GM18498 (cell line): ENCODE measurements at regions not wholly inside any gene's neighbourhood (a gene's known extent, or its start where the extent isn't known, plus 50 kb on each side); places are given as distances from the start of the nearest gene placed in this dataset.
"Not testable (repeated sequence)": the region's sequence is repeated elsewhere in the genome, so short reads cannot be mapped to it uniquely, and the experiment has no call there.

Source experiments
- ATAC-seq: cut with Tn5 transposase; IDR thresholded peaks from one replicate; pipeline ENCODE4 v1.9.1; 2021; ENCODE audit warnings: mild to moderate bottlenecking, moderate library complexity; ENCODE audit not compliant: unreplicated experiment

DNA sequence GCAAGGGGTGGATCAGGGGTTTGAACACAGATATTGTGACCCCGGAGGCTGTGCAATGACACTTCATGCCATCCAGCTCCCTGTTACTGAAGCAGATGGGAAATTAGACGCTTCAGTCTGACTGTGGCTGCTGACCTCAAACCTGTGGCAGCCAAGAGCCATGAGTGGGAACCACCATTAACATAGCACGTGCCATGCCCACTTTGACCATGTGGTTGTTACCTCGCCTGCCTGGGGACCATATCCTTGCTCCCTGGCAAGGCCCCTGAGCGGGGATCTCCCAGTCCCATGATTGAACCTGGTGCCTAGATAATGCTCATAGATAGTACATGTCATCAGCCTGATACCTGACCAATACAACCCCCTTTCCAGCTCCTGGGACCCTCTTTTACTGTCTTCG is 68.9 kb downstream of the CYP26B1 start:
- ATAC-seq, result no peak

DNA sequence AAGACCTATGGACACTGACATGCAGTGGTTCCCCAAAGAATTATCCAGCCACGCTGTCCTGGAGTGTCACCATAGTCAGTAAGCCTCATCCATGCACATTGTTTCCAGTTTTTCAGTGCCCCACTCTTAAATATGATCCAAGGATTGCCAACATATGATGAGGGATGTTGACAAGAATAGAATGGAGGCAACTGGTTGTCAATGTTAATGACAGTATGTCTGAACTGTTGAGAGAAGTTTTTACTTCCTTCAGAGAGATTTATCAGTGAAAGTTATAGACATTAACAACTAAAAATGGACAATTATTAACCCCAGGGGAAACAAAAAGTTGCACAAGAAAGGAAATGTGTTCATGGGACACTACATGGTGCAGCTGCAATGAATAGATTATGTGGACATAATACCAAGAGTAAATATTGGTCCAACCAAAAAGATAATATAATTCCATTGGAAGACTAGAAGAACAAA is 69.9 kb downstream of the CYP26B1 start:
- no peak for ATAC-seq

DNA sequence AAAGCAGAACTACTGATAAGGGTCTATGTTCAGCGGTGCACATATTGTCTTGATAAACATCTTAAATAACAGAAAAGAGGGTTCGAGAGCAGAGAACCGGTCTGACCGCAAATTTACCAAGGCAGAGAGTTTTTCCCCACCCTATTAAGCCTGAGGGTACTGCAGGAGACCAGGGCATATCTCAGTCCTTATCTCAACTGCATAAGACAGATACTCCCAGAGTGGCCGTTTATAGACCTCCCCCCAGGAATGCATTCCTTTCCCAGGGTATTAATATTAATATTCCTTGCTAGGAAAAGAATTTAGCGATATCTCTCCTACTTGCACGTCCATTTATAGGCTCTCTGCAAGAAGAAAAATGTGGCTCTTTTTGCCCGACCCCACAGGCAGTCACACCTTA is 74.3 kb downstream of the CYP26B1 start:
- ATAC-seq, result not testable (repeated sequence)

DNA sequence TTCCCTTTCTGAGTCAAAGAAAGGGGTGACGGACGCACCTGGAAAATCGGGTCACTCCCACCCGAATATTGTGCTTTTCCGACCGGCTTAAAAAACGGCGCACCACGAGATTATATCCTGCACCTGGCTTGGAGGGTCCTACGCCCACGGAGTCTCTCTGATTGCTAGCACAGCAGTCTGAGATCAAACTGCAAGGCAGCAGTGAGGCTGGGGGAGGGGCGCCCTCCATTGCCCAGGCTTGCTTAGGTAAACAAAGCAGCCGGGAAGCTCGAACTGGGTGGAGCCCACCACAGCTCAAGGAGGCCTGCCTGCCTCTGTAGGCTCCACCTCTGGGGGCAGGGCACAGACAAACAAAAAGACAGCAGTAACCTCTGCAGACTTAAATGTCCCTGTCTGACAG is 83.5 kb downstream of the CYP26B1 start:
- not testable (repeated sequence) for ATAC-seq

DNA sequence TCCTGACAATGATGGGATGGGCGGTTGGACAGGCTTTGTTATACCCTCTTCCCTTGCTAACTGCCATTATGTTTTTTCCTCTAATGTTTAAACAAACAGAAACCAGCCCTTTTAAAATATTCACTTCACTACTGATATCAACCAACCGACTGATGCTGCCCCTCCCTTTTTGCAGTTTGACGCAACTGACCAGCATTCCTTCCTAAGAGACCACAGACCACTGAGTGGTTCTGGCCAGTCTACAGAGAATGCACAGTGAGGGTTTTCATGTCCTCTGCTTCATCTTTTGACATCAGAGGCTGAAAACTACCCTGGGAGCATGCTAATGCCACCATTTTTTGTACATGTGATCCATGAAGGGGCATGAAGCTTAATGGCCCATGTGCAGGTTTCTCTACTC is 85.3 kb downstream of the CYP26B1 start:
- no peak for ATAC-seq

DNA sequence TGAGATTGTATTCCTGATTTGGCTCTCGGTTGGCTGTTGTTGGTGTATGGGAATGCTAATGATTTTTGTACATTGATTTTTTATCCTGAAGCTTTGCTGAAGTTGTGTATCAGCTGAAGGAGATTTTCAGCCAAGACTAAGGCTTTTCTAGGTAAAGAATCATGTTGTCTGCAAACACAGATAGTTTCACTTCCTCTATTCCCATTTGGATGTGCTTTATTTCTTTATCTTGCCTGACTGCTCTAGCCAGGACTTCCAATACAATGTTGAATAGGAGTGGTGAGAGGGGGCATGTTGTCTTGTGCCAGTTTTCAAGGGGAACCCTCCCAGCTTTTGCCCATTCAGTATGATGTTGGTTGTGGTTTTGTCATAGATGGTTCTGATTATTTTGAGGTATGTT is 90.4 kb downstream of the CYP26B1 start:
- no peak for ATAC-seq

DNA sequence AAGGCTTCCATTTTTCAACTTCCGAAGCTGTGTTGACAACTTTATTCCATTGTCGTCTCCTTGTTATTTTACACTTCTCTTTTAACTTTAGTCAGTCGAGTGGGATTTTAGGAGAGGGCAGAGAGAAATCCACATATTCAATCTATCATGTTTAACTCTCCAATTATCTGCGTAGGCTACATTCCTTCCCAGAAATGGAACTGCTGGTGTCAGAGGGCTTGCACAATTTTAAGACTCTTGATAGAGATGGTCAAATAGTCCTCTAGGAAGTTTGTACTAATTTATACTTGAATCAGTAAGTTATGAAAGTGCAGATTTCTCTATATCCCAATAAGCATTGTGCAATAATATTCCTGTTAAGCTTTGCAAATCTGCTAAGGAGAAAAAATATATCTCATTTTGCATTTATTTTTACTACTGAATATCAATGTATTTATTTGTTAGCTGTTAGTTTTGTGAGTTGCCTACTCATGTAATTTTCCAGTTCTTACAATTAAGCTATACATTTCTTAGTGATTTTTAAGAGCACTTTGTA is 95.6 kb downstream of the CYP26B1 start:
- ATAC-seq, result no peak

DNA sequence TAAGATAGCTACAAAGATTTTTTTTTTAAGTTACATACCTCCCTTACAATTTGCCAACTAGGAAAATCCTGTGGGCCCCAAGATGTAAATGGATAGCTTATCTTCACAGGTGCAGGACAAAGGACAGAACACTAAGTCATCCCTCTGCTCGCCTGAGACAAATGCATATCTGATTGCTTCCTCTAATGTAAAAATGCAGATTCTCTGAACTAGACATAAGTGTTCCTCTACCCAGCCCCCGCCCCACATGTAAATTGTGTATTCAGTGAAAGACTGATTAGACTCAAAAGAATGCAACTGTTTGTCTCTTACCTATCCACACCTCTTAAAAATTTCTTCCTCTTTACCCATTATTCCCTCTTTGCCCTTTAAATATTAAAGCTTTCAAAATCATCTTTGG is 96.5 kb downstream of the CYP26B1 start:
- ATAC-seq, result no peak

DNA sequence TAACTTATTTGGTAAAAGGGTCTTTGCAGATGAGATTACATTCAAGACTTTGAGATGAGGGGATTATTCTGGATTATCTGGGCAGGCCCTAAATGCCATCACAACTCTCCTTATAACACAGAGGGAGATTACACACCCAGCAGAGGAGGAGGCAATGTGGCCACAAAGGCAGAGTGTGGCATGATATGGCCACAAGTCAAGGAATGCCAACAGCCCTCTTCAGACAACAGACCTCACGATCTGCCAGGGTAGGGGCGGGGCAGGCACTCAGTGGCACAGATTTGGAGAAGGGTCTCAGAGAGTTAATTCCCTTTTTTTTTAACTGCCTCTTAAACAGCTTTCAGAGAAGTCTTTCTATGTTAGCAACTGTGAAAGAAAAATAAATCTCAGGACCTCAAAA is 96.9 kb downstream of the CYP26B1 start:
- ATAC-seq, result no peak

DNA sequence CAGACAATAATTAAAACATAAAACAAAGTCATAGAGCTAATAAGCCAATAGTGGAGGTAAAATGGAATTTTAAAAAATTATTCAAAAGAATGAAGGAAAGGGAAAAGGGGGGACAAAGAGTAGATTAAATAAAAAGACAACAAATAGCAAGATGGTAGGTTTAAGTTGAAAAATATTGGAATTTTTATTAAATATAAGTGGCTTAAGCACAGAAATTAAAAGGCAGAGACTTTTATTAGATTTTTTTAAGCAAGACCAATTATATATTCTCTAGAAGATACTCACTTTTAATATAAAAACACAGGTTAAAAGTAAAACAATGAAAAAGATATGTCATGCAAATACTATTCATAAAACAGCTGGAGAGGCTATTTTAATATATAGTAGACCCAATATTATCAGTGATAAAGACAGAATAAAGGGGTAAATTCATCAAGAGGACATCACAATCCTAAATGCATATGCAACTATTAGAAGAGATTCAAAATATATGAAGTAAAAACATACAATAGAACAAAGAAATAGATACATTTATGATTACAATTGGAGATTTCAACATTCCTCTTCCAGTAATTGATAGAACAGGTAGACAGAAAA is 98.7 kb downstream of the CYP26B1 start:
- no peak for ATAC-seq

DNA sequence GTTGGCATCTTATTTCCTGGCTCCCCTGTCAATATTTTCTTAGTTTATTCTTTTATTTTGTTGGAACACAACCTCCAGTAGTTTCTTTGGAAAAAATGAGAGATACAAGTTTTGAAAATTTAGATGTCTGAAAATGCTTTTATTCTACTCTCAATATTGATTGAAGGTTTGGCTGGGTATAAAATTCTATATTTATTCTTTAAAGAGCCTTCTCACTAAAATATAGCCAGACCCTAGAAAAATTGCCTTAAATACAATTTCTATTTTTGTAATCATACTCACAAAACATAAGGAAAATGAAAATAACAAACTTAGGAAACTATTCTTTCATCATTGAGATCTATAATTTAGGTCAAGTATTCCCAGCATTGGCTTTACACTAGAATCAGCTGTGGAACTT is 103.7 kb downstream of the CYP26B1 start:
- no peak for ATAC-seq

DNA sequence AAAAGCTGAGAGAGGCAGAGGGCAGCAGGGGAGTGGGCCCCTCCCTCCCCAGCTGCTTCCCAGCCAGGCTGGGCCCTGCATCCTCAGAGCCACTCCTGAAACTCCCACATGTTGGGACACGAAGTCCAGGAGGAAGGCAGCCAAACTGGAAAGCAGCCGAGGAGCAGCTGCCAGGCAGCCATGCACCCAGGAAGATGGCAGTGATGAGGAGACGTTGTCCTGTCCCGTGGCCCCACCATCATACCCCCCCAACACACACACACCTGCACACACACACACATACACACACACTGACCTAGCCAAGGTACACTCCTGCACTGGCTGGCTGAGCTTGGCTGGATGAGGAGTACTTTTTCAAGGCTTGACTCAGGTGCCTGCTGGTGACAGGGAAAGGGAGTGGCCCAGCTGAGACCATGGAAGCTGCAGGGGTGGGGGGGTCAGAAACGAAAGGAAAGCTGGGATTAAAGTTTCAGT is 106.0 kb downstream of the CYP26B1 start:
- no peak for ATAC-seq

DNA sequence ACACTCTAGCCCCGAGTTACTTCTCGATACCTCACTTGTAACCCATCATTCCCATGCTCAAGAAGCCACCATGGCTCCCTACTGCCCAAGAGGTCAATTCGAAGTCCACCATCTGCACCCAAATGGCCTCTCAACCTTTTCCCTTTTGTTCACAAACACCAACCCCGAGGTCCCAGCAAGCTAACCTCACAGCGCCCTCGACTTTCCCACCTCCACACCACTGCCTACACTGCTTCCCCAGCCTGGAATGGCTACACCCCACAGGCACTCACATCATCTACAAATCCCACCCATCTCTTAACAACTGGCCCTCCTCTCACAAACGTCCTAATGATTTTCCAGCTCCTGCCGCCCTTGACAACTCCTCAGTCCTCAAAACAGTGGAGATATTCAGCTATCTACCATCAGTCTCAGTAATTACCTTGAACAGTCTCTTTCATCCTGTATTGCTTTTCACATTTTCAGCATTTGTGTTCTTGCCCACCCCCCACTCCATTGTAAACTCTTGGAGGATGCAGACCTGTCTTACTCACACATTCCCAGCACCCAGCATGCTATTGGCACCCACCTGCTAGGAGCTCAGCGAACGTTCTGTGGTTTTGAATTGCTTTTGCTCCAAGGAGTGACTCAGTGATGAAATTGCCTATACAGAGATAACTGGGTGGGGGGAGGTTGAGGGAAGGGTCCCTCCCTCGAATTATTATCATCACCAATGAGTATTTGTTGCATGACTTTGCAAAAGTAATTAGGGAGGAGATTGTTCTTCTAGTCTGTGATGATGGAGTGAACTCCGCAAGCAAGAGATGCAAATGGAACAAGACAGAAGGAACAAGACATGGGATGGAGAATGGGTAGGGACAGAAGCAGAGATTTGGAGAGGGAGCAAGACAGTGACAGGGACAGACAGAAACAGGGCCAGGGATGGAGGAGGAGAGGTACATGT is 106.8 kb downstream of the CYP26B1 start:
- no peak for ATAC-seq

DNA sequence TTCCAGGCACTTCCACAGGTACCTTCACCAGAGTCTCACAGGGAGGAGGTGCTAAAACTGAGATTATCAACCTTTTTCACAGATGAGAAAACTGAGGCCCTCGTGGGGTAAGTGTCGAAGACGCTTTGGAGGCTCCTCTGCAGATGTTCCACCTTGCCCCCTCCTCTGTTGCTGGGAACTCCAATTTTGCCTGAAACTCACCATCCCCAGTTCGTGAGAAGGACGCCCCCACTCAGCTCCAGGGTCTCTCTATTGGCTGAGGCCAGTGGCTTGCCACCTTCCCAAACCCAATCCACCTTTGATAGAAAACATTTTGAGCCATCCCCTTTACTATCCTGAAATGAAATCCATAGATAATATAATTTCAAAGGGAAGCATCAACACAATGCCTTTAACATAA is 109.1 kb downstream of the CYP26B1 start:
- no peak for ATAC-seq

DNA sequence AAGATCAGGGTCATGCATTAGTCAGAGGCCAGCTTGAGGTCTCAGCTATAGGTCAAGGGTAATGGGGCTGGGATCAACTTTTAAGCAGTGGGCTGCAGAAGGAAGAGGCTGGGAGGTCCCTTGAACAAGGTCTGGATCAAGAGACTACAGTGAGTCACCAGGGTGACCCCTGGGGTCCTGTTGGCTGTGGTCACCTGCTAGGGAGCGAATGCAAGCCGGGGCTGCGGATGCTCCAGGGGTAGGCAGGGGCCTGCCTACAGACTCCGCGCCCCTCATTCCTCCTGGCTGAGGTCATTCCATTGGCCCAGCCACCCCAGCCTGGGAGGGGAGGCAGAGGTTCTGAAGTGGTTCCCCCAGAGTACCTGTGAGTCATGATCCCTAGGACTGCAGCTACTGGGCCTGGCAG is 110.4 kb downstream of the CYP26B1 start:
- ATAC-seq, result no peak

DNA sequence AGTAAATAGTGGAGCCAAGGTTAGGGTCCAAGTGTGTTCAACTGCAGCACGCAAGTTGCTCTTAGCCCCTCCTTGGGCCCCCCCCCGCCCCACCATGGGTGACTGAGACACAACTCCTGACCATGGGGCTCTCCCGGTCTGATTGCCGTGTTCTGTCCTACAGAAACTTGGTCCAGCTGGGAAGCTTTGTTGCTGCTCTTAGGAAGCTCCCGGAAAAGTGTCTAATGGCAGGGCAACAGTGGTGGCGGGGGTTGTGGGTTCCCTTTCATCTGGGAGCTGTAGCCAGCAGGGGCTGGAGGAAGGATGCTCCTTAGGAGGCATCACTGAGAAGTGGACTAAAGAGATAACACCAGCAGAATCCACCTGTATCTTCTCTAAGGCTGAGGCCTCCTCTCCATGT is 111.1 kb downstream of the CYP26B1 start:
- no peak for ATAC-seq

DNA sequence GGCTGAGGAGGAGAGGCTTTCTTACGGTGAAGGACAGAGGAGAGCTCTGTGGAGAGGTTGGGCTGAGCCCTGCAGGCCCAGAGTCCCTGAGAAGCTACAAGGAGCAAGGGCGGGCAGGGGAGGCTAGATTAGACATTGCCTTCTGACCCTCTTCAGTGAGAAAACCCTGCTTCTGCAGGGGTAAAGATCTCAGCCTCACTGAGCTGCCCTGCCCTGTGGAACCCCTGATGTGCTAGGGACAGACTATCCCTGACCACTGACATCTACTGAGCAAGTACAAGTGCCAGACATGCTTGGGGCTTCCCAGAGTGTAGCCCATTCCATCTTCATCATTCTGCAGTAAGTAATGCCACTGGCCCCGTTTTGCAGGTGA is 111.5 kb downstream of the CYP26B1 start:
- ATAC-seq, result no peak

DNA sequence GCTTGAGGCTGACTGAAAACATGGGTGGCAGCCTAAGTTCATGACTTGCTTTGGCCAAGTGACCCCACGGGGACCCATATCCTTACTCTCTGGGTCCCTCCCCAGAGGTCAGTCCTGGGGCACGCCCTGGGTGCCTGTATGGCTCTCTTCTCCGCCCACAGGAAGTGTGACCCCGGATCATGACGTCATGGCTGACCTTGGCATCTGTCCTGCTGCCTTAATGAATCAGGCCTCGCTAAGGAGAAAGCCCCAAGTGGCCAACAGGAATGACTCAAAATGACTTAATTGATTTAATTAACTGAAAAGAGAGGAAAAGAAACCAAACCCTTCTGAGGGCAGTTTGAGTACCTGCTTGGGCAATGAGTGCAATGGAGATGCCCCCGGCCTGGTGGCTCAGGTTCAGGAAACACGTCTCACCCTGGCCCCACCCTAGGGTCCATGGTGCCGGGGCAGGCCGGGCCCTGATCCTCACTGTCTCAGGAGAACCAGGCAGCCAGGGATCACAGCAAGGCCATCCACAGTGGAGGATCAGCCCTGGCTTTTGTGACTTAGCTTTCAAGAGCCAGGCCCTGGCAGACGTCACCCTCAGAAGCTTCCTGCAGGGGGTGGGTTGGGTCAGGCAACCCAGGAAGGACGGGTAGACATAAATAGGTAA is 112.0 kb downstream of the CYP26B1 start:
- ATAC-seq, result no peak

DNA sequence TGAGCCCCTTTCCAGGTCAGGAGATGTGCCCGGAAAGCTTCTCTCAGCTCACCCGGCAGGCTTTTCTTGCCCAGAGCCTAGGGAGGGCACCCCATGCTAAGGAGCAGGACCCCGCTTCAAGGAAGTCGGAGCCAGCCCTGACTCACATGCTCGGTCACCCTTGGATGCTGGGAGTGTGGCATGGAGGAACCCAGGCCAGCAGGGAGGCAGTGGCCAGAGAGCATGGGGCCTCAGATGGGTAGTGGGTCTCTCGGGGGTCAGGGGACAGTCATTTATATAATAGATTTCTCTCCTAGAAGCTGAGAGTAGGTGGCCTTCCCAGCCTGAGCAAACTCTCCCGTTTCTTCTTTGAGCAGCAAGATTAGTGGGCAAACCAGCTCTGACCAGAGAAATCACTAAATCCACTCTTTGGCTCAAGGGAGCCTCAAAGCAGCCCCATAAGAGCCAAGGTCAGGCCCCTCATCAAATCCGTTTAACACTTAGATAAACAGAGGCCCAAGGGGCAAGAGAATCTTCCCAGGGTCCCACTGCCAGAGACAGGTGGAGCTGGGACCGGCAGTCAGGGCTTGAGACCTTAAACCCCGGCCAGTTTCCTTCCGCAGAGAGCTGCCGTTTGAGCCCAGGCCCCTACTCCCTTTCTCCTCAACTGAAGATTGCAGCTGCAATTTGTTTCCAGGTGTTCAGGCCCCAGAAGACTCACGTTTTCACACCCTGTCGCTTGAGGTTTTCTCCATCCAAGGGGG is 113.1 kb downstream of the CYP26B1 start:
- ATAC-seq, result no peak

DNA sequence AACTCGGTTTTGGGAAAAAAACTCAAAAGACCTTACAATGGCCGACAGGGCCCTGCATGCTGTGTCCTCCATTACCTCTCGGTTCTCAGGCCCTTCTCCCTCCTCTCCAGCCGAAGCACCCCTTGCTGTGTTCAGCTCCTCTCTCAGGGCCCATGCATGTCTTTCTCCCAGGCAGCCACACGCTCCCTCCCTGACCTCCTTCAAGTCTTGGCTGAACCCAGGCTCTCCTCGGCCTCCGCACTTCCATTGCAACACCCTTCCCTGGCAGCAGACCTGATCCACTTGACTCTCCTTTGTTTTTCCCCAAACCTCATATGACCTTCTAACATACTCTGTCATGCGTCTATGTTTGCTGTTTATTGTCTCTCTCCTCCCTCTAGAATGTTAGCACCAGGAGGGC is 114.0 kb downstream of the CYP26B1 start:
- no peak for ATAC-seq
